NCI-H1694 treated with DMSO at 0.1 percent for 48 hours (cell line): ENCODE measurements at regions not wholly inside any gene's neighbourhood (a gene's known extent, or its start where the extent isn't known, plus 50 kb on each side); places are given as distances from the start of the nearest gene placed in this dataset.
"Not testable (repeated sequence)": the region's sequence is repeated elsewhere in the genome, so short reads cannot be mapped to it uniquely, and the experiment has no call there.

ENCODE experiments used
- DNase-seq: peaks from one replicate; lab custom pipeline; 2025; lab: John Stamatoyannopoulos, UW

DNA sequence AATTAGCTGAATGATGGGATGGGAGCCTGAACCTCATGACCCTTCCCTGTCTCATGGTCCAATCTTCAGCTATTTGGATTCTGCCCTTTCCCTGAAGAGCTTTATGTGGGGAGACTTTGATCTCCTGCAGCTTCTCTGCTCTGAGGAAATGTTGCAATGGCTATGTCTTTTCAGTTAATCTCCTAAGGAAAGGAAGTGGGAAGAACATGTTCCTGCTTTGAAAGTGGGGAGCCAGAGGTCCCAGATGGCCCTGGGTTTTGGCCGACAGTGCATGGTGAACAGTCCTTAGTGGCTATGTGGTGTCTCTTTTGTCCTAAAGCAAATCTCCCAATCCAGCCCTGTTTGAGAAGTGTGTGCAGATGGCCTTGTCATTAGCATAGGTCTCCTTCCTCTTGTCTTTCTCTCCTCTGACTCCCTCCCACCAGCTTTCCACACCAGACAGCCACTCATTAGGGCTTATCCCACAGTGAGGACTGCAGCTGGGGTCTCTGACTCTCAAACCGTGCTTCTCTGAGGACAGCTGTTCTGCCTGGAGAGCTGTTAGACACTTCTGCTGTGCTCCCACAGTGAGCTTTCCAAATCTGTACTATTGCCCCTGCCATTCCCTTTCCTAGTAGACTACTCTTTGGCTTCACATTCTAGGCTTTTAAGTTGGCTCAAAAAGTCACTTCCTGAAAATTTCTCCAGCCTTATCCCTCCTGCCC, 365.8 kb upstream of the UMPS start:
- DNase-seq: no peak

DNA sequence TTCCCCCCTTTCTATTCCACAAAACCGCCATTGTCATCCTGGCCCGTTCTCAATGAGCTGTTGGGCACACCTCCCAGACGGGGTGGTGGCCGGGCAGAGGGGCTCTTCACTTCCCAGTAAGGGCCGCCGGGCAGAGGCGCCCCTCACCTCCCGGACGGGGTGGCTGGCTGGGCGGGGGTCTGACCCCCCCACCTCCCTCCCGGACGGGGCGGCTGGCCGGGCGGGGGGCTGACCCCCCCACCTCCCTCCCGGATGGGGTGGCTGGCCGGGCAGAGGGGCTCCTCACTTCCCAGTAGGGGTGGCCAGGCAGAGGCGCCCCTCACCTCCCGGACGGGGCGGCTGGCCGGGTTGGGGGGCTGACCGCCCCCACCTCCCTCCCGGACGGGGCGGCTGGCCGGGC, 363.6 kb upstream of the UMPS start:
- not testable (repeated sequence) for DNase-seq

DNA sequence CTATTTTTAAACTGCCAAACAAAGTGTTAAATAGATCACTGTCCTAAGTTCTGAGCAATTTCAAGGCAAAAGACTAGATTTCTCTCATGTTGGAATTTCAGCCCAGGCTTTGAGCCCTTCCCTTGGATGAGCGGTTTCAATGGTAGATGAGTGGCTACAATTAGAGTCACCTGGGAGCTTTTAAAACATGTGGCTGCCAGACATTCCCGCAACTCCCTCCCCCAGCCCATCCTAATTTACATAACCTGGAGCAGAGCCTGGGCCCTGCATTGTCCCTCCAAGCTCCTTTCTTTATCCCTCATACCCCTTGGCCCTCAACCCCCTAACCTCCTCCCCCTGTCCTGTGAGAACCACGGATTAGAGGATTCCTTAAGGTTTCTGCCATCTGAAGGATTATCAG, 357.5 kb upstream of the UMPS start:
- DNase-seq: no peak

DNA sequence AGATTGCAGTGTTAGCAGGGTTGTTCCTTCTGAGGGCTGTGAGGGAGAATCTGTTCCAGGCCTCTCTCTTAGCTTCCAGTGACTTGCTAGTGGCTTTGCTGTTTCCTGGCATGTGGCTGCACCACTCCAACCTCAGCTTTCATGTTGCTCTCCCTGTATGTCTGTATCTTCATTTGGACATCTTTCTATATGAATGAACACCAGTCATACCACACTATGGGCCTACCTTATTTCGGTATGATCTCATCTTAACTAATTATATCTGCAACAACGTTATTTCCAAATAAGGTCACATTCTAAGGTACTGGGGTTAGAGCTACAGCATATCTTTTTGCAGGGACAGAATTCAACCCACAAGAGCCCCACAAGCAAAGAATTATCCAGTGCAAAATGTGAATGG, 356.7 kb upstream of the UMPS start:
- DNase-seq: no peak

DNA sequence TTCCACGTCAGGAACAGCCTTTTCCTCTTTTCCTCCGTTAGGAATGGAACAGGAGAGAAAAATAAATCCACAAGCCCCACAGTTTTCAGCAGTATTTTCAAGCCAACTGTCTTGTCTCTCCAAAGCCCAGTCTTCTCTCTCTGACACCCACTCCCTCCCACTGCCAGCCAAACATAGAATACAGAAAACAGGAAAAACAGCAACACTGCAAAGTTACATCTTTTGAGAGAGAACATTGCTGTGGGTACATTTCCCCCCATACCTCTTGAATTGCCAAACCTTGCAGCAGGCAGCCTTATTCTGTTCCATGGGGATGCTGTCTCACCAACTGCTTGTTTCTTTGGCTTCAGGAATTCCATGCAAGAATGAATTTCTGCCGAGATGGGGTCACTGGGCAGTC, 355.7 kb upstream of the UMPS start:
- DNase-seq: no peak

DNA sequence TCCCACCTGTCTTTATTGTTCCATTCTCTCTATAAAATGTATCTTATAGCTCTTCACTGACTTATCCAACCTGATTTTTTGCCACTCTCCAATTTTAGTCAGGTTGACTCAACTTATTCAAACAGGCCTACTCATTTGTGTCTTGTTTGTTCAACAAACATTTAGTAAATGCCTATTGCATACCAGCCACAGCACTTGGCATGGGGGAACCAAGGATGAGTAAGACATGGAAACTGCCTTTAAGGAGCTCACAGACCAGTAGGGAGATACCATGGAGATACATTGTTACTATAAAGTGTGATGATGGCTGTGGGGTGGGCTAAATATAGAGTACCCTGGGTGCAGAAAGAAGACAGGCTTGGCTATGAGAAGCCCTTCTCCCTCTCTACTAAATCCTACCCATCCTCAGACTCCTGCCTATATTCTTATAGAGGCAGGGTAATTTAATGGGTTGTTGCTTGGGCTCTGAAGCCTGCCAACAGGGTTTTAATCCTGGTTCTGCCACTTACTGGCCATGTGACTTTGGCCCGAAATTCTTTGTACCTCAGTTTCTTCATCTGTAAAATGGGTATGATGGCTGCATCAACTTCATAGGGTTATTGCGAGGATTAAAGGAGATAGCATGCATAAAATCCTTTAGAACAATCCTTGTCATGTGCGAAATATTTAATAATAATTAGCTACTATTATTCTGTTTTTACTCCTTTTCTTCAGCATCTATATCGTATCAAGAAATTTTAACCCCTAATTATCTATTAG, 348.5 kb upstream of the UMPS start:
- no peak for DNase-seq

DNA sequence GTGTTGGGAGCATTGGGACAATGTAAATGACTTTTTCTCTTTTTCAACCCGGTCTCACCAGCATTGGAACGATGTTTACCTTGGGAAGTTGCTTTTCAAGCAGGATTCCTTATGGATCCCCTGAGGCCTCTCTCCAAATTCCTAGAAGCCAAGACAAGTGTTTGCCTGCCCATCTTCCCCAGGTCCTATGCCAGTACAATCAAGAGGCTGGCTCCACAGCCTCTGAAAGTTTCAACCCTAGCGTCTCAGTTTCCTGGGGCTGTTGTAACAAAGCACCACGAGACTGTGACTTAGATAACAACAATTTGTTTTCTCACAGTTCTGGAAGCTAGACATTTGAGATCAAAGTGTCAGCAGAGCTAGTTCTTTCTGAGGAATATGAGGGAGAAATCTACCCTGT, 347.2 kb upstream of the UMPS start:
- DNase-seq: no peak

DNA sequence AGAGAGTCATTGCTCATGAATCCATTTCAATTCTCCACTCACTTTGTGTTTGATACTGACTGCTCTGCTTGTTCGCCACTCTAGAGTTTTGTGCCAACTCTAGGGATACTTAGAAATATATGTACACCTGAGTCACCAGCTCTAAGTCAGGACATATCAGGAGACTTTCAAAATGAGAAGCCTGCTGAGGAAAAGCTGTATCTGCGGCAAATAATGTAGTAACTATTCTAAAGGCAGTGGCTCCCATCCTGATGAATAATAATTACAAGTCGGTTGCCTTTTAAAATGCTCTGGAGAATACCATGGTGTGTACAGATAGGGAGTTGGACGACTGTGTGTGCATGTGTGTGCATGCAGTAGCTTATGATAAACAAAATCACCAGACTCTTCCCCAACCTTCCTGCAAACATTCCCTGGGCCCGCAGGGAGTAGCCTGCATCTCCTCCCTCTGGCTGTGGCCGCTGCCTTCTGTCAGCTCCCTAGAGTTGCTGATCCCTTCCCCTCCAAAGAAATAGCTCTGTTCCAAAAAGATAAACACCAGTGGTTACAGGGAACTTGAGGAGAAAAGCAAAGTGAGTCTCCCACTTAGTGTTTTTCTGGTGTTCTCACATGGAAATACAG, 346.3 kb upstream of the UMPS start:
- no peak for DNase-seq

DNA sequence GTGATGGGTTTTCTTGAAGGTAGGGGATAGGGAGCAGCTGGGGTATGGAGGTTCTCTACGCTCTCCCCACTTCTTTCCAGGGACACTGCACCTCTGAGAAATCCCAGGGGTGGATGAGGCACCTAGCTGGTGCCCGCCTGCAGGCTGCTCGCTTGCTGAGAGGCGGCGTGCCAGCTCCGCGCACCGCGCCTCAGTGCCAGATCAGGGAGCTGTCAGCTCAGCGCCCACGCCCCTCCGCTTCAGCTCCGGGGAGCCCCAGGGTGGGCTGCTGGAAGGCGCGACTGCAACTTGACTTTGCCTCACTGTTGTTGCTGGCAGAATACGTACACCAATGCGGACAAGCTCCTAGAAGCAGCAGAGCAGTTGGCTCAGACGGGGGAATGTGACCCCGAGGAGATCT, 345.7 kb upstream of the UMPS start:
- DNase-seq: no peak

DNA sequence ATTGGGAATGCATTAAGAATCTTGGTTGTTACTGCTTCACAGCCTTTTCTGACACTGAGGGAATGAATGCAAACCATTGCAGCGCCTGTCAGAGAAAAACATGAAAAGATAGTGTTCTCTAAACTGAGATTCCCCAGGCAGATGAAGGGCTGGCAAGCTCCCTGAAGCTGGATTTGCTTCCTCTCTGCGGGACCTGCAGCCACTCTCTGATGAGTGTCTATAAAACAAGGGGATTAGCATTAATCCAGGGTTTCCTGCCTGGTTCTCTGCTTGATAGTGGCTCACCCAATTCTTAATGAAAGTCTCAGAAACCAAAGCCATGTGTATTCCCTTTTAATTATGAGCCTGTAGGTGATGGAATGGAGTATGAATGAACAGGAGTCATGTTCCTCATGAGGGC, 344.3 kb upstream of the UMPS start:
- no peak for DNase-seq

DNA sequence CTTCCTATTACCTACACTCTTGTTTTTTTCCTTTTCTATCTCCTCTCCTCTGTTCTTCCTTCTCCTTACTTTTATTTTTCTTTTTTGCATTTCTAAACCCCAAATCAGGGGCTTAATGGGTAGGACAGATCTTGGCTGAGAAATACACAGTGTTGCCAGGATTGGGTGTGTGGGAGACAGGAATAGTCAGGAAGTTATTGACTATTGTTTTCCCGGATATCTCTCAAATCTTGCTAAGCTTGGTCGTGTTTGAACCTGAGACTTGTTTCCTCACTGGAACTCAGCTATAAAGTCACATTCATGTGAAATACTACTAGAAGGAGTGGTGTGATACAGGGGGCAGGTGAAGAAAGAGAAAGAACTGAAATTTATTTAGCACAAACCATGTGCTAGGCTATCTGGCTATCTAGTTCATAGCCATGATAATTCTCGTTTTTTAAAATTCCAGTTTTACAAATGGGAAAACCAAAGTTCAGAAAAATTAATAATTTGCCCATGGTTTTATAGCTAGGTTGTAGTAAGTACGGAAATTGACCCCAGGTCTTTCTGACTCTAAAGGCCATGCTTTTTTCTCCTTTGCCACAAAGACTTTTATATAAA, 343.2 kb upstream of the UMPS start:
- DNase-seq: no peak

DNA sequence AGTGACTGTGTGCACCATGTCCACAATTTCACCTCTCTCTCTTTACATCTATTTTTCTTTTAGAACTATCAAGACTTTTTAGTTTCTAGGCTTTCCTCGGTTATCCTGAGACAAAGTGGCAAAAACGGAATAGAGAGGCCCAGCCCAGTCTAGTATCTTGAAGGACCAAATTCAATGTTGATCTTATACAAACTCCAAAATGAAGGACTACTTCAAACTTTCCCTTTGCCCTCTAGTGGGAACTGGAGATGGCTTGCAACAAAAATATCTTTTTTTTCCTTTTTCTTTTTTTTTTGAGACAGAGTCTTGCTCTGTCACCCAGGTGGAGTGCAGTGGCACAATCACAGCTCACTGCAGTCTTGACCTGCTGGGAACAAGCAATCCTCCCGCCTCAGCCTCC, 338.5 kb upstream of the UMPS start:
- no peak for DNase-seq

DNA sequence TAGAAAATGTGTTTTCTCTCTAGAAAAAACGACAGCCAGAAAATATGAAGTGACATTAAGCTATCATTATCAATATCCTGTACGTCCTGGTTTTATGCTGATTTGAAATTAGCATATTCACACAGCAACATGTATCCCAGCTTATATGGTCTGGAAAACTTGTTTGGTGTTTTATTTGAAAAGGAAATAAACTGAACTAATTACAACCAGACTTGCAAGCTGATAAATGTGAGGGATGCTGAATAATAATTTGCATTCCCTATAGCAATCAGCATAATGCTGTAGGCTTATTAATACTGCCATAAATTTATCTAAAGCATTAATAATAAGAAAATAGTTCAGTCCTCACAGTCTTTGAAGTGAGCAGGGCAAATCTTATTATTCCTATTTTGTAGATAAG, 336.9 kb upstream of the UMPS start:
- DNase-seq: no peak

DNA sequence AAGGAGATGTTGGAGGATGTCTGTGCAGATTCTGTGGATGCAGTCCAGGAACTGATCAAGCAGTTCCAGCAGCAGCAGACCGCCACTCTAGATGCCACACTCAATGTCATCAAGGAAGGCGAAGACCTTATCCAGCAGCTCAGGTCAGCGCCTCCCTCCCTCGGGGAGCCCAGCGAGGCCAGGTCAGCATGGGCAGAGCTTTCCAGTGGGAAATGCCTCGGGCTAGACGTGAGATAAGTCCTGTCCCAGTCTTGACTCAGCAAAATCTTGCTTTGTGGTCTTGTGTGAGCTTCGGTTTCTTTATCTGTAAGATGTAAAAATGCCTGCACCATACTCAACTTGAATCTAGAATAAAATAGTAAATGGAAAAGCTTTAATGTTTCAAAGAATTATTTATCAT, 335.1 kb upstream of the UMPS start:
- DNase-seq: no peak

DNA sequence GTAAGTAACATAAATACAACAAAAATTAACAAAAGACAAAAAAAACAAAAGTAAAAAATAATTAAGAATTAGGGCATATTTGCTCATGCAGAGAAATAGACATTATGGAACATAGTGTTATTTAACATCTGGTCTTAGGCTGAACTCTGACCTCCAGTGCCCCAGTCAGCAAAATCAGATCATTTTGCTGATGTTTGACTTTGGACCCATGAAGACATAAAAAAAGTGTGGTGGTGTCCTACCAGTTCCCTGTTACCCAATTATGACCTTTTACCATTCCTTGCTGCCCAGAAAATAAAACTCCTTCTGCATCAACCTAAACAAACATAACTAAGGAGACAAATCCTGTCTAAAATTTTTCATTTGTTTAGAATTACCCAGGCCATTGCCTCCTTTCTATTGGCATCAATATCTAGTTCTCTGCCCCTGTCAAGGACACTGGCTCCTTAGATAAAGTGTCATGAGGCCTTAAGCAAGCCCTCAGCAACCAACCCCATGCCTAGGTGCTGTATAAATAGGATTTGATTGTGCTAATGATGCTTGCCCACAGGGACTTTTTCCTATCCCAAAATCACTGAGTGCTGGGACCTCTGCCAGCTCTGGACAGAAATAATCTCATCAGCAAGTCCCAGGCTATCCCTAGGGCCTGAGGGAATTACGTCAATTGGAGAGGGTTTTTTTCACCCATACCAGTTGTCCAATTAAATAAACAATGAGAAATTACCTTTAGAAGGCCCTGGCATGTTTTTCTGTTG, 334.5 kb upstream of the UMPS start:
- DNase-seq: no peak

DNA sequence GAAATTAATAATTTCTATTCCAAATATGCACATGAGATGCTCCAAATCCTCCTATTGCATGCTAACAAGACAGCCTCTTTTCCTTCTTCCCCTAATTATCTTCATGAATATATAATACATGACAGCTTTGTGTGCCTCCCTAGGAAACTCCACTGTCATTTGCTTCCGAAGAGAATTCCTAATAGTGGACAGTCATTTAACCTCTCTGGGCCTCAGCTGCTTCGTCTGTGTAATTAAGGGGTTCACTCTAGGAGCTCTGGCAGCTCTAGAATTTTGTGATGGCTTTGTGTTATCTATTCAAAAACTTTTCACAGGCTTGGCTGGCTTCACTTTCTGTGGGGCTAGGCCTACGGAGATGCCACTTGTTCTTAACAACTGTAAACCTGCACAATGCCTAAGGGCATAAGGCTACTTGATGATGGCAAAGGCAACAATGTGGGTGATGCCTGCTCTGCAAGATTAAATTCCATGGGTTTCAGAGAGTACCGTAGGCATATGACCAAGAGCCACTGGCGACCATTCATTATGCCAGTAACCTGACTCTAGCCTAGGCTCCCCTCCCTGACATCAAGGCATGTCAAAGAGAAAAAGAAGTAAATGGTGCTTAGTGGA, 333.8 kb upstream of the UMPS start:
- DNase-seq: no peak

DNA sequence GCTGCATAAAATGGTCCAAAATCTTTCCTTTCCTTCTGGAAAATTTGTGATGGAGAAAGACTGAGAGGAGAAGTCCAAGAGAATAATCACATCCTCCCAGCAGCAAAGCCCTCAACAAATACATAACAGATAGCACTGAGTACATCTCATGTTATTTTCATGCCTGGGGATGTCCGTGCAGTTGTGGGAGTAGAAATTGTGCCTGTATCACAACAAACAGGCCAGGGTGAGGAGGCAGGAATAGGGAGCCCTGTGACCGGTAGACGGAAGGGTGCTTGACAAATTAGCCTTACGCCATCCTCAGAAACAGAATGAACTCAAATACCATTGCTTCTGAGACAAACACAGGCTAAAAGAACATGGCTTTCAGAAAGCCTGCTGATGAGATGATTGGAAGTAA, 333.2 kb upstream of the UMPS start:
- no peak for DNase-seq

DNA sequence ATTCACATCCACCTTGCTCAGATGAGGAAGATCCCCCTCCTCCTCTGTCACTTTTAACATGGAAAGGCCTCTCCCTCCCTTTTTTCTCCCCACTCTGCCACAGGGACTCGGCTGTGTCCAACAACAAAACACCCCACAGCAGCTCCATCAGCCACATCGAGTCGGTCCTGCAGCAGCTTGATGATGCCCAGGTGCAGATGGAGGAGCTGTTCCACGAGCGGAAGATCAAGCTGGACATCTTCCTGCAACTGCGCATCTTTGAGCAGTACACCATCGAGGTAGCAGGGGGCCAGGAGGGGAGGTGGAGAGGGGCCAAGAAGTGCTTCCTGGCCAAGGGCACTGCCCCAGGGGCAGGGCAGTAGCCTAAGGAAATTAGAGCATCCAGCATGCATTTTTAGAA, 331.7 kb upstream of the UMPS start:
- DNase-seq: no peak

DNA sequence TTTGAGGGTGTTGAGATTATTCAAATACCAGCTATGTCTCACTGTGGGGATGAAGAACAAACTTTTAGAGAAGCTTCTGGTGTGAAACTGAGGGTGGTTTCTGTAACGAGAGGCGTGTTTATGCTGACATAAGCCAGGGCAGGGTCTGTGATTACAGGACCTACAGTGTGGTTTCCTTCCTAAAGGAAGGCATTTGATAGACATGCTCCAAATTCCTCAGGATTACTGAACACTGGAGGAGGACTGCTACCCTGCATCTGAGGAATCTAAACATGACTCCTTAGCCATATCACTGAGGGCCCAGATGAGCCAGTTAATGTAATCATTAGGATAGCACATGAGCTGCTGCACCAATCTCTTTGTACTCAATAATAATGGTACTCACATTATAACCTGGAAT, 328.4 kb upstream of the UMPS start:
- DNase-seq: no peak

DNA sequence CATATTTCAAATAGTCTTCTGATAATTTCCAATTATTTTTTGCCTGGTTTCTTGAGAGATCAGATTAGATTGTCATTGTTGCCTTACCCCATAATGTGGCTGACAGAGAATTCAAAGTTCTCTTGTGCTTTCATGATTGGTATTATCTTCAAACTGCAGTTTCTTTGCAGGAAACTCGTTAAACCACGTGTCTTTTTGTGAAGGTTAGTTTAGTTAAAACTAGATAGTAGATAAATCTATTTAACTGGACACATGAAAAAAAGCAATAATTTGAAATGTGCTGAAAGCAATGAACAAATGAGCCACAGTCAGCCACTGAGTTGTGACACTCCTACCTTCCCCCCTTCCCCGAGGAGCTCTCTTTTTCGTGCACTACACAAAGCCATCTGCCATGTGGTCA, 327.5 kb upstream of the UMPS start:
- no peak for DNase-seq

DNA sequence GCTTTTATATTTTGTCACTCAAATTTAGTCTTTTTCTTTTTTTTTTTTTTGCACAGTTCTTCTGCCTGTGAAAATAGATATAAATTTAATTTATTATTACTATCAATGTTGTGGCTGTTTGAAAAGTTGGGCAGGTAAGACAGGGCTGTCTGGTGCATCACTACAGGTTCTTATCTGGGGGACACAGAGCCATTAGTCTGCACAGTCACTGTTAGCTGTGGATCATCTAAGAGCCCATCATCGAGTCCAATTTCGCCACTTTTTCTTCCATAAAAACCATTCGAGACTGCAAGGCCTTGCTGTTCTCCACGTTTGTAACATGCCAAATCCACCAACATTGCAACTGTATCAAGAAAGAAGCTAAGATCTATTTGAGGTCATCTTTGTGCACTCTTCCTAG, 325.6 kb upstream of the UMPS start:
- no peak for DNase-seq

DNA sequence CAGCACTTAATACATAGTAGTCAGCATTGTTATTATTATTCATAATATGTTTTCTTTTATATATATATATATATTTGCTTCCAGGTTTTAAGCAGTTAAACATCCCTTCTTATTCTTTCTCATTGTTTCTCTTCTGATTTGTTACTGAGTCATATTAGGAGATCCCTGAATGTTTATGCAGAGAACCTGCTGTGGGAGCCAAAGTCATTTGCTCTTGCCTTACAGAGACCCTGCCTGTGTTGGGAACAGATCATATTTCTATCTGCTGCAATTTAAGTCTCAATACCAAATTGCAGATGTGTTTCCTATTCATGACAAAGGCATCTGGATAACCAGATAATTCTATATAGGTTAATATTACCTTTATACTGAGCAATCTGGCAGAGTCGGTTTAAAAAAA, 323.0 kb upstream of the UMPS start:
- no peak for DNase-seq
